MCF 10A (cell line): ENCODE measurements at regions not wholly inside any gene's neighbourhood (a gene's known extent, or its start where the extent isn't known, plus 50 kb on each side); places are given as distances from the start of the nearest gene placed in this dataset.

Source experiments
- BruUV-seq: library from RNA; stranded (reverse); fragments of 400-500 nt; replicated peaks from 2 replicates; lab custom pipeline; 2021; lab: Mats Ljungman, UMichigan
- CTCF ChIA-PET: fragments of 300-600 bp; sonication (Branson Sonifier 250); formaldehyde crosslinking; extraction: SDS; loops from one replicate; lab custom pipeline; 2021; ENCODE audit warnings: antibody characterized with exemption, inconsistent platforms; lab: Yijun Ruan, JAX
- POLR2A ChIA-PET: fragments of 300-600, 350-650 bp; sonication (Branson Sonifier 250); formaldehyde crosslinking; extraction: SDS; loops from one replicate; lab custom pipeline; 2020; ENCODE audit warnings: antibody characterized with exemption, inconsistent platforms; lab: Yijun Ruan, JAX
- DNase-seq: peaks from one replicate; pipeline ENCODE4 v3.0.0-alpha.2; 2018; ENCODE audit not compliant: unreplicated experiment
- H3K27ac Mint-ChIP-seq: one replicate; pipeline ENCODE4 v1.8.0; 2022; ENCODE audit warnings: mild to moderate bottlenecking, low read depth, mixed read lengths; ENCODE audit not compliant: unreplicated experiment
- H3K27me3 Mint-ChIP-seq: one replicate; pipeline ENCODE4 v1.8.0; 2022; ENCODE audit warnings: mixed read lengths; ENCODE audit not compliant: insufficient read depth, unreplicated experiment
- H3K36me3 Mint-ChIP-seq: one replicate; pipeline ENCODE4 v1.8.0; 2022; ENCODE audit warnings: mild to moderate bottlenecking, moderate library complexity, mixed read lengths; ENCODE audit not compliant: insufficient read depth, unreplicated experiment
- H3K4me1 Mint-ChIP-seq: one replicate; pipeline ENCODE4 v1.8.0; 2022; ENCODE audit warnings: mixed read lengths; ENCODE audit not compliant: insufficient read depth, unreplicated experiment
- H3K4me3 Mint-ChIP-seq: one replicate; pipeline ENCODE4 v1.8.0; 2022; ENCODE audit warnings: mild to moderate bottlenecking, moderate library complexity, mixed read lengths; ENCODE audit not compliant: unreplicated experiment
- H3K9me3 Mint-ChIP-seq: one replicate; pipeline ENCODE4 v1.8.0; 2022; ENCODE audit warnings: mixed read lengths; ENCODE audit not compliant: unreplicated experiment
- CTCF ChIP-seq: fragments of 200-600 bp; IDR thresholded peaks from one replicate; pipeline ENCODE4 v1.8.0; 2022; ENCODE audit warnings: antibody characterized with exemption, mild to moderate bottlenecking; ENCODE audit not compliant: unreplicated experiment
- intact Hi-C: fragments of 100-400 bp; cut with micrococcal nuclease; formaldehyde crosslinking; loops from 2 replicates; pipeline ENCODE4 v1.14.1; 2022

GRCh38 chr10:129057856-129058663 is 409.0 kb upstream of the MGMT start:
- intact Hi-C loops: no loop called here
- ChIA-PET CTCF (no interaction called here), POLR2A (no interaction called here)
- BruUV-seq: no TSS peak
- Mint-ChIP-seq H3K9me3 (no peaks in the 10 kb centered on the region), H3K27me3 (no peaks in the 10 kb centered on the region), H3K36me3 (no peaks in the 10 kb centered on the region), H3K4me3 (no peak overlapping the region), H3K4me1 (no peaks in the 10 kb centered on the region), H3K27ac (no peak overlapping the region)
- no peak for DNase-seq
- no peak for TF ChIP-seq CTCF

DNA sequence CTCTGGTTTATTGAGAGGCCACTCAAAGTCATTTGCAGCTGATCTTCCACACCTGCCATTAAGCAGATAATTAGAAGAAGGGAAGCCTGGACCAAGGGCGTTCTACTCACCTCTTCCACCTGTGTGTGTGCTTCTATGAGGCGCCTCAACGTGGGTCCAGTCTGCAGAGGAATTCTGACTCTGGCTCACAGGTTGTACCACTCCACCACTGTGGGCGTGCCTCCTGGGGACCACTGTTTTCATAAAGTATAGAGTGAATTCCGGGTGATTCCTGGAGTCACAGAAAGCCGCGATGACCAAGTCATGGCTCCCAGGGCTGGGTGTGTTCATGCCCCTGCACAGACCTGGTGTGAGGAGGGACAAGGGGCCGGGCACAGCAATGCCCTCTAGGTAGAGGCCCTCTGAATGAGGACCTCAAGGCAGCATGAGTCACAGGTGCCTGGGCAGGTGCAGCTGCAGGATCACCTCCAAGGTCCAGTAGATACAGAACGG is 408.3 kb upstream of the MGMT start:
- TF ChIP-seq CTCF: no peak
- intact Hi-C loops: no loop called here

DNA sequence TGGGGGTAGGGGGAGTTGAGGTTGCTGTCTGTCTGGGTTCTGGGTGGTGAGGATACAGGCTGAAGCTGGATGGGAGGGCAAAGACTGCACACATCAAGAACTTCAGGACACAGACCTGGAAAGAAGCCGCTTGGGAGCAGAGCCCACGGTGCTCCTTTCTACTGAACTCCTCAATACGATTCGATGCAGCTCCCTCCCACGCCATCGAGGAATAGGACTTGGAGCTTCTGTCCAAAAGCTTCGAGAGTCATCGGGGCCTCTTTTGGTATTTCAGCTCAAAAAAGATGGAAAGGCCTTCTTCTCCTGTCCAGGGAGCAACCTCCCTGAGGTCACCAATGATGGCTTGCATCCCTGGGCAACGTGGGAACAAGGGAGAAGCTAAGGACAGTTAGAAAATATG is 407.1 kb upstream of the MGMT start:
- intact Hi-C loops: no loop called here
- BruUV-seq: no TSS peak
- Mint-ChIP-seq H3K27me3 (no peaks in the 10 kb centered on the region), H3K4me1 (no peaks in the 10 kb centered on the region), H3K27ac (no peak overlapping the region), H3K36me3 (no peaks in the 10 kb centered on the region), H3K4me3 (no peak overlapping the region), H3K9me3 (no peaks in the 10 kb centered on the region)
- ChIA-PET POLR2A (no interaction called here), CTCF (interaction anchor here (0.6 kb wide), 2 partner anchors 361 to 1101 kb away, joined by 3 read pairs; no protein-coding TSS in a partner anchor)
- DNase-seq: no peak
- TF ChIP-seq CTCF: no peak

More for the DNA sequence above, 408.3 kb upstream of the MGMT start:
- no peak overlapping the region for H3K4me3 Mint-ChIP-seq
- no peaks in the 10 kb centered on the region for H3K9me3 Mint-ChIP-seq
- no TSS peak for BruUV-seq
- ChIA-PET CTCF (no interaction called here), POLR2A (no interaction called here)
- H3K4me1 Mint-ChIP-seq: no peaks in the 10 kb centered on the region
- DNase-seq: no peak
- no peaks in the 10 kb centered on the region for H3K27me3 Mint-ChIP-seq
- H3K27ac Mint-ChIP-seq: no peak overlapping the region
- no peaks in the 10 kb centered on the region for H3K36me3 Mint-ChIP-seq

GRCh38 chr10:129063212-129063611 is 403.8 kb upstream of the MGMT start:
- CTCF ChIA-PET: no interaction called here
- H3K4me1 Mint-ChIP-seq: no peaks in the 10 kb centered on the region
- H3K4me3 Mint-ChIP-seq: no peak overlapping the region
- no peaks in the 10 kb centered on the region for H3K27me3 Mint-ChIP-seq
- H3K36me3 Mint-ChIP-seq: no peaks in the 10 kb centered on the region
- H3K27ac Mint-ChIP-seq: no peak overlapping the region
- intact Hi-C loops: no loop called here
- TF ChIP-seq CTCF: no peak
- H3K9me3 Mint-ChIP-seq: no peaks in the 10 kb centered on the region
- no peak for DNase-seq
- POLR2A ChIA-PET: no interaction called here
- BruUV-seq: no TSS peak
